Prostate gland (tissue), 2 donors: ENCODE measurements at regions not wholly inside any gene's neighbourhood (a gene's known extent, or its start where the extent isn't known, plus 50 kb on each side); places are given as distances from the start of the nearest gene placed in this dataset.

Experiments
- CTCF ChIP-seq, 4 experiments: fragments of 200-600 bp in 2 of 4; fragments of 450-650 bp in 2 of 4; sonication (generic) in 2 of 4; IDR thresholded peaks; 1 replicate in 3 of 4; 2 replicates in 1 of 4; pipeline ENCODE4 v1.5.1; 2016 to 2019; ENCODE audit warnings: antibody characterized with exemption in 4 of 4, mild to moderate bottlenecking in 2 of 4, moderate library complexity in 2 of 4
- POLR2AphosphoS5 ChIP-seq: sonication (generic); formaldehyde crosslinking; IDR thresholded peaks from one replicate; pipeline ENCODE4 v1.6.1; 2017; ENCODE audit warnings: antibody characterized with exemption

- TF ChIP-seq POLR2AphosphoS5: no peak
- TF ChIP-seq CTCF (IDR thresholded peaks at IDR 0.05): no peak
Observed at GRCh38 chr6:146894624-146895023, 295.9 kb downstream of the ADGB start.
